GM19035 (cell line): ENCODE measurements at regions not wholly inside any gene's neighbourhood (a gene's known extent, or its start where the extent isn't known, plus 50 kb on each side); places are given as distances from the start of the nearest gene placed in this dataset.

Experiments
- ATAC-seq: cut with Tn5 transposase; IDR thresholded peaks from one replicate; pipeline ENCODE4 v1.9.1; 2021; ENCODE audit not compliant: unreplicated experiment

- ATAC-seq = no peak
Measured at GRCh38 chr2:65486802-65487201, 54.4 kb upstream of the SPRED2 start.

DNA sequence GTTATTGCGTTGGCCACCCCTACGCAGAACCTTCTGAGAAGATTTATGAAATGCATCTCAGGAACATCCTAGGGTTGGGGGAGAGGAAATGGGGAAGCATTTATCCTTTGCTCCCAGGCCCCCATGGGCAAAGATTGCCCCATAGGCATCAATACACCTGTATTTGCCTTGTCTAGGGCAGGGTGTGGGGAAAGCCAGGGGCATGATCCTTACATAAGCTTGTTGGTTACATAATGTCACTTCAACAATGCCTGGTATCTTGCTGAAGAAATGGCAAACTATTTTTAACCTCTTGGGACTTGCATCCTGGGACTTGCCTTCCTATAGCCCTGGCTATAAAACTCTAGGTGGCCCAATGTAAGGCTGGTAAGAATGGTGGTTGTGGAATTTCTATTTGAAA lies 53.9 kb upstream of the SPRED2 start:
- no peak for ATAC-seq

DNA sequence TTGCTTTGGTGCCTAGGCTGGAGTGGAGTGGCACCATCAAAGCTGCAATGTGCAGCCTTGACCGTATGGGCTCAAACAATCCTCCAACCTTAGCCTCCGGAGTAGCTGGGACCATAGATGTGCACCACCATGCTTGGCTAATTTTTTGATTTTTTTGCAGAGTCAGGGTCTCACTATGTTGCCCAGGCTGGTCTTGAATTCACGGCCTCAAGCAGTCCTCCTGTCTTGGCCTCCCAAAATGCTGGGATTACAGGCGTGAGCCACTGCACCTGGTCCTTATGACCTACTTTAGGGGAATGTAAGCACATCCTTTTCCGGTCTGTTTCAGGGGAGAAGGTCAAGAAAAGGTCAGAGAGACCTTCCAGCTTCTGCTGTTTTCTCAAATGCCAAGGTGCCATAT lies 53.4 kb upstream of the SPRED2 start:
- ATAC-seq = no peak

GRCh38 chr2:65483763-65484162 lies 51.4 kb upstream of the SPRED2 start:
- no peak for ATAC-seq

DNA sequence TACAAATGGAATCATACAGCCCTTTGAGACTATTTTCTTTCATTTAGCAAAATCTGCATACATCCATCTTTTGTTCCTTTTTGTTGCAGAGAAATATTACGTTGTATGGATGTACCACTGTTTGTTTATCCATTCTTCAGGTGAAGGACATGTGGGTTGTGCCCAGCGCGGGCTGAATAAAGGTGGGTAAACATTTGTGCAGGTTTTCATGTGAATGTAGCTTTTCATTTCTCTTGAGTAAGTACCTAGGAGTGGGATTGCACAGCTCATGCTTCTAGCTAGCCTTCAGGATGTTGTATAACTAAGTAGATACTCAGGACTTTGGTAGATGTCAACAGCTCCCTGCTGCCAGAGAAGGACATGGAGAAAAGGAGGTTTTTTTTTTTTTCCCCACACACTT lies 50.6 kb upstream of the SPRED2 start:
- ATAC-seq = no peak
